Activated CD4-positive, alpha-beta T cell treated with anti-CD3 and anti-CD28 coated beads, Interleukin-2, amount 10 ng/mL, durations not matched to agents 24 days and 14 days (primary cell): ENCODE measurements at regions not wholly inside any gene's neighbourhood (a gene's known extent, or its start where the extent isn't known, plus 50 kb on each side); places are given as distances from the start of the nearest gene placed in this dataset.

ENCODE experiments used
- DNase-seq: peaks from one replicate; pipeline ENCODE4 v3.0.0; 2022
- H3K27ac Mint-ChIP-seq: one replicate; pipeline ENCODE4 v1.8.0; 2022; ENCODE audit warnings: mild to moderate bottlenecking, mixed read lengths
- H3K27me3 Mint-ChIP-seq: one replicate; pipeline ENCODE4 v1.8.0; 2022; ENCODE audit warnings: mixed read lengths
- H3K36me3 Mint-ChIP-seq: one replicate; pipeline ENCODE4 v1.8.0; 2022; ENCODE audit warnings: low read depth, mild to moderate bottlenecking, mixed read lengths
- H3K4me1 Mint-ChIP-seq: one replicate; pipeline ENCODE4 v1.8.0; 2021; ENCODE audit warnings: mixed read lengths
- H3K4me3 Mint-ChIP-seq: one replicate; pipeline ENCODE4 v1.8.0; 2022; ENCODE audit warnings: mild to moderate bottlenecking, moderate library complexity, mixed read lengths
- H3K9me3 Mint-ChIP-seq: one replicate; pipeline ENCODE4 v1.8.0; 2021; ENCODE audit warnings: mixed read lengths
- intact Hi-C: fragments of 100-400 bp; cut with micrococcal nuclease; formaldehyde crosslinking; loops from one replicate; pipeline ENCODE4 v1.15.1; 2023

GRCh38 chr7:26553582-26553981 lies 261.9 kb downstream of the SNX10 start:
- no peaks in the 10 kb centered on the region for H3K4me1 Mint-ChIP-seq
- DNase-seq, result no peak
- no peaks in the 10 kb centered on the region for H3K9me3 Mint-ChIP-seq
- no peak overlapping the region for H3K4me3 Mint-ChIP-seq
- H3K27me3 Mint-ChIP-seq, result peaks cover 13% of the 10 kb centered on the region
- H3K36me3 Mint-ChIP-seq, result no peaks in the 10 kb centered on the region
- intact Hi-C loops, result no loop called here
- H3K27ac Mint-ChIP-seq, result no peak overlapping the region

GRCh38 chr7:26554952-26555351 lies 263.3 kb downstream of the SNX10 start:
- DNase-seq, result no peak
- peaks cover 13% of the 10 kb centered on the region for H3K27me3 Mint-ChIP-seq
- no peak overlapping the region for H3K4me3 Mint-ChIP-seq
- intact Hi-C loops, result no loop called here
- H3K27ac Mint-ChIP-seq, result no peak overlapping the region
- H3K36me3 Mint-ChIP-seq, result no peaks in the 10 kb centered on the region
- H3K4me1 Mint-ChIP-seq, result no peaks in the 10 kb centered on the region
- no peaks in the 10 kb centered on the region for H3K9me3 Mint-ChIP-seq

DNA sequence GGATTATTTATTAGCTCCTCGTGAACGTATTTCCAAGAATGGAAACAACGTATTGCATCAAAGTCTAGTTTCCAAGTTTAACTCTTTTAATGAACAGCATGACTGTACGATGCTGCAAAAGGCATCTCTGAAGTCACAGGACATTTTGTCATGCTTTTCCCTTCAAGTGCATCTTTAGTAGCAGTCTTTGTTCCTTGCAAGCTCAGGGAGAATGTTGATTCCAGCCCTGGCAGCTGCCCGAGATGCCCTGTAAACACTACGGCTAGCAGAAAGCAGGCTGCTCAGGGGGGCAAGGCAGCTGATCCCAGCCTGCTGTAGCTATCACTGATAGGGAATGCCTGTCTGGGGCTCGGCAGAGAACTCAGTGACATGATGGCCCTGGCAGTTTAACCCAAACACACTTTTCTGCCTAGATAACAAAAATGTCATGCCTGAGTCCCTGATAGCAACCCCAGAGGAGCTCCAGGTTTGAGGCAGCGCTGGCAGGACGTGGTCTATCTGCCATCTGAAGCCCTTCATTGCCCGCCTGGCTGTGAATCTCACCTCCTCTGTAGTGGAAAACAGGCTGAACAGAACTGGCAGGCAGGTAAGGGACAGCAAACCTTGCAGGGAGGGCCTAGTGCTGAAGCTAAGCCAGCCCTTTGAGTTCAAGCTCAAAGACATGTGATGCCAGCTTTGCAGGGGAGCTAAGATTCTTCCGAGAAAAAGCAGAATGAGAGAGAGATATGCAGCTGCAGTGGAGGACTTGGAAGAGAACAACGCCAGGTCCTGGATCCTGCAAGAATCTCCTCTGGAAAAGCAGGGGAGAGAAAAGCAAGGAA lies 264.6 kb downstream of the SNX10 start:
- H3K9me3 Mint-ChIP-seq, result no peaks in the 10 kb centered on the region
- H3K27me3 Mint-ChIP-seq, result peaks cover 13% of the 10 kb centered on the region
- no peak overlapping the region for H3K27ac Mint-ChIP-seq
- no peaks in the 10 kb centered on the region for H3K4me1 Mint-ChIP-seq
- intact Hi-C loops, result no loop called here
- DNase-seq, result no peak
- H3K4me3 Mint-ChIP-seq, result no peak overlapping the region
- no peaks in the 10 kb centered on the region for H3K36me3 Mint-ChIP-seq

DNA sequence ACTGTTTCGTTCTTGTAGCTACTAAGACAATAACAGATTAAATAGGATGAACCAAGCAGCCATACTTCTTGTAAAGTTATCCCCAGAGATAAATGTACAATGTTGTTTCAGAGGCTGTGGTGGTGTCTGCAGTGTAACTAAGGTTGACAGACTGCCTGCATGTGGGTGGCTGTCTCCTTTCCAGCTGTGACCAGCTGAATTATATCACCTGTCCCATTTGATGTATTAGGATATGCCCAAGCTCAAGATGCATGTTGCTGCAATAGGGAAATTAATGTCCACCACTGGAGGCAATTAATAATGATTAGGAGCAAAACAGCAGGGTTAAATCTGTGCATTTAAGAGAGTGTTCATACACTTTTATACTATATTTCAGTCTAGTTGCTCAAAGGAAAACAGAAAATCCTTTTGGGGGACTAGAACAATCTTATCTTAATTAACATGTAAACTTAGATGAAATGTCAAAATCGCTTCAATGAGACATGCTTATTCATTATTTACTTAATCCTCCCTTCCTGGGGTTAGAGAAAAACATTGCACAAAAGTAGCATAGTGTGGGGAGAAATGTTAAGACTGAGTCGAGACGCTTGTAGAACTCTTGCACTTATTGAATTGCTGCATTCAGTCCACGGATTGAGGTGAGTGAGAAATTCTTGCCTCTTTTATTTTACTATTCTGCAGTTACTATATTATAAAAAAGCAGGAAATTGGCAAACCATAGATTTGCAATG lies 269.0 kb downstream of the SNX10 start:
- H3K27ac Mint-ChIP-seq, result no peak overlapping the region
- intact Hi-C loops, result no loop called here
- no peaks in the 10 kb centered on the region for H3K36me3 Mint-ChIP-seq
- H3K9me3 Mint-ChIP-seq, result no peaks in the 10 kb centered on the region
- H3K4me1 Mint-ChIP-seq, result no peaks in the 10 kb centered on the region
- no peak overlapping the region for H3K4me3 Mint-ChIP-seq
- peaks cover 4% of the 10 kb centered on the region for H3K27me3 Mint-ChIP-seq
- no peak for DNase-seq

DNA sequence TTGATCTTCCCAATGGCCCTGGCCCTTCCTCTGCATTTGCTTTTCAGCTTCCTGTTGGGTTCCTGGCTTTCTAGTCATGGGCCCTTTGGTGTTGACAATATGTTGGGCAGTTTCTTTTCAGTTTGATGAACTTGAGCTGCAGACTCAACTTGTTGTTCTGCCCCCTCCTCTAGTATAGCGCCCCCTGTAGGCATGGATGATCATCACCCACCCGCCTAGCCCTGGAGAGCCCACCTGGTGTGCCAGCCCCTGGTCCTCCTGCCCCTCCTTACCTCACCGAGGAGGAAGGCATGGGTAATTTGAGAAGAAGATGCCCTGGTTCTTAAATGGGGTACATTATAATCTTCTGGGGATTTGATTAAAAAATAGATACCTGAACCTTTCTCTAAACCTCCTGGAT lies 271.2 kb downstream of the SNX10 start:
- Mint-ChIP-seq H3K4me3 (no peak overlapping the region), H3K27me3 (peaks cover 3% of the 10 kb centered on the region), H3K4me1 (no peaks in the 10 kb centered on the region), H3K27ac (no peak overlapping the region), H3K9me3 (no peaks in the 10 kb centered on the region), H3K36me3 (no peaks in the 10 kb centered on the region)
- intact Hi-C loops, result no loop called here
- no peak for DNase-seq

GRCh38 chr7:26563406-26563805 lies 271.7 kb downstream of the SNX10 start:
- Mint-ChIP-seq H3K27ac (no peak overlapping the region), H3K4me1 (no peaks in the 10 kb centered on the region), H3K36me3 (no peaks in the 10 kb centered on the region), H3K27me3 (peaks cover 3% of the 10 kb centered on the region), H3K4me3 (no peak overlapping the region), H3K9me3 (no peaks in the 10 kb centered on the region)
- no peak for DNase-seq
- intact Hi-C loops, result no loop called here

- Mint-ChIP-seq H3K4me1 (no peaks in the 10 kb centered on the region), H3K27ac (no peak overlapping the region)
Measured at GRCh38 chr7:26567266-26567665, 275.6 kb downstream of the SNX10 start.

GRCh38 chr7:26574476-26574875 lies 282.8 kb downstream of the SNX10 start:
- H3K9me3 Mint-ChIP-seq, result no peaks in the 10 kb centered on the region
- DNase-seq, result no peak
- H3K36me3 Mint-ChIP-seq, result no peaks in the 10 kb centered on the region
- peaks cover 14% of the 10 kb centered on the region for H3K27me3 Mint-ChIP-seq
- no peak overlapping the region for H3K27ac Mint-ChIP-seq
- H3K4me3 Mint-ChIP-seq, result no peak overlapping the region
- intact Hi-C loops, result no loop called here
- no peaks in the 10 kb centered on the region for H3K4me1 Mint-ChIP-seq

More at GRCh38 chr7:26567266-26567665, 275.6 kb downstream of the SNX10 start:
- Mint-ChIP-seq H3K9me3 (no peaks in the 10 kb centered on the region), H3K36me3 (no peaks in the 10 kb centered on the region), H3K4me3 (no peak overlapping the region), H3K27me3 (peaks cover 6% of the 10 kb centered on the region)
- intact Hi-C loops, result no loop called here
- no peak for DNase-seq

GRCh38 chr7:26580064-26580591 lies 284.3 kb downstream of the SKAP2 start:
- H3K27me3 Mint-ChIP-seq, result peaks cover 18% of the 10 kb centered on the region
- no peaks in the 10 kb centered on the region for H3K36me3 Mint-ChIP-seq
- no peak overlapping the region for H3K27ac Mint-ChIP-seq
- no peaks in the 10 kb centered on the region for H3K4me1 Mint-ChIP-seq
- no peak overlapping the region for H3K4me3 Mint-ChIP-seq
- no peaks in the 10 kb centered on the region for H3K9me3 Mint-ChIP-seq
- no peak for DNase-seq
- intact Hi-C loops, result no loop called here

GRCh38 chr7:26580711-26581110 lies 283.7 kb downstream of the SKAP2 start:
- no peak overlapping the region for H3K4me3 Mint-ChIP-seq
- H3K27ac Mint-ChIP-seq, result no peak overlapping the region
- H3K27me3 Mint-ChIP-seq, result peaks cover 18% of the 10 kb centered on the region
- no peaks in the 10 kb centered on the region for H3K36me3 Mint-ChIP-seq
- no peaks in the 10 kb centered on the region for H3K4me1 Mint-ChIP-seq
- intact Hi-C loops, result no loop called here
- H3K9me3 Mint-ChIP-seq, result no peaks in the 10 kb centered on the region
- DNase-seq, result no peak

DNA sequence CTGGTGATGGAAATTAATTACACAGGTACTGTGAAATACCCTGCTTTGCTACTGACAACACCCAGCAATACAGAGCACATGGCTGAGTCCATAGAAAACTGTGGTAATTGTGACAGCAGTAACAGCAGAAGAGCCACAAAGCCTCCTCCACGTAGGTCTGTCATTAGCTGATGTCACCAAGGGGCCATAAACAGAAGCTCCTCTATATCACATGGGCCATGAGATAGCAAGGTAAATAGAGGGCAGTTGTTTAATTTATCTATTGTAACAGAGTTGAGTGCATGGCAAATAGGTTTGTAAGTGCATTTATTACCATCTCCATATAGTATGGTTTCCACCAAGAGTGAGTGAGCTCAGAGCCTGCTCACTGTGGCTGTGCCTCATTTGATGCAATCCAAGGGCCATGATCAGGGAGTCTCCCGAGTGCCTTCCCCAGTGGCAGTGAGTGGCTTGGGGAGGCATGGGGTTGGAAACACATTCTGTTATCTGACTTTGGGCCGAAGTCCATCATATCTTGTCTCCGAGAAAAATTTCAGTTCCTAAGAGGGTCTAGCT lies 281.2 kb downstream of the SKAP2 start:
- no peak for DNase-seq
- H3K27ac Mint-ChIP-seq, result no peak overlapping the region
- H3K4me1 Mint-ChIP-seq, result no peaks in the 10 kb centered on the region
- intact Hi-C loops, result no loop called here
- no peaks in the 10 kb centered on the region for H3K9me3 Mint-ChIP-seq
- H3K4me3 Mint-ChIP-seq, result no peak overlapping the region
- peaks cover 14% of the 10 kb centered on the region for H3K27me3 Mint-ChIP-seq
- H3K36me3 Mint-ChIP-seq, result no peaks in the 10 kb centered on the region

DNA sequence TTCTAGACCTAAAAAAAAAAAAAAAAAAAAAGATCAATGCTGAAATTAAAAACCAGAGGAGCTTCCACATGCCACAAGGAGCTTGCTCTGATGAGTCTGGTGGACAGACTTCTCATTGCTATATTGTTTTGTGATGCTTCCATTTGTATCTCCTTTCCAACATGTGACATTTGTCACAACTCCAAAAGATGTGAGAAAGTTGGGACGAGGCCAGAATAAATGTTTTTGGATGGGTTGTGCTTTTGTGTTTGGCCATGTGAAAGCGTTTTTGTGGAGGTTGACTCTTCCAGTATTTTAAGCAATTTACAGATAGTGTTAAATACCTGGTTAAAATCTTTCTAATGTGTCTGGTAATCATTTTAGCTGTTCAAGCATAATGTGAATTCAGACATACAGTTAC lies 280.1 kb downstream of the SKAP2 start:
- H3K4me1 Mint-ChIP-seq, result no peaks in the 10 kb centered on the region
- no peak for DNase-seq
- H3K4me3 Mint-ChIP-seq, result no peak overlapping the region
- H3K27ac Mint-ChIP-seq, result no peak overlapping the region
- H3K27me3 Mint-ChIP-seq, result peaks cover 15% of the 10 kb centered on the region
- intact Hi-C loops, result no loop called here
- no peaks in the 10 kb centered on the region for H3K9me3 Mint-ChIP-seq
- no peaks in the 10 kb centered on the region for H3K36me3 Mint-ChIP-seq

GRCh38 chr7:26584987-26585665 lies 279.3 kb downstream of the SKAP2 start:
- intact Hi-C loops, result no loop called here
- peaks cover 15% of the 10 kb centered on the region for H3K27me3 Mint-ChIP-seq
- H3K4me3 Mint-ChIP-seq, result no peak overlapping the region
- H3K9me3 Mint-ChIP-seq, result no peaks in the 10 kb centered on the region
- no peak for DNase-seq
- no peak overlapping the region for H3K27ac Mint-ChIP-seq
- H3K36me3 Mint-ChIP-seq, result no peaks in the 10 kb centered on the region
- H3K4me1 Mint-ChIP-seq, result no peaks in the 10 kb centered on the region

DNA sequence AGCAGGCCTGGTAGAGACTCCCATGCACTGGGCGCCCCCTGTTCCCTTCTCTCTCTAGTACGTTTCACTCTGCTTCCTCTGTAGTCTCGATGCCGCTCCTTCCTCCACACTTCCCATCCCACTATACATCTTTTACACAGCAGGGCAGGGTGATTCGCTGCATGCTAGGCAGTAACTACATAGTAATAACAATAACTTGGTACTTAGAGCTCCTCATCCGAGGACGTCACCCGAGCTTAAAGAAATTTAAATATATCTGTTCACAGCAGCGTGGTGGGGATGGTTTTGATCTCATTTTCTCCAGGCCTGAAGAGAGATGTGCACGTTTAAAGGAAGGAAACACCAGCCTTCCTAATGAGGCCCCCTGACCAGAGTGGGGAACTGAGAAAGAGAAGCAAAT lies 276.9 kb downstream of the SKAP2 start:
- H3K27me3 Mint-ChIP-seq, result peaks cover 14% of the 10 kb centered on the region
- intact Hi-C loops, result no loop called here
- H3K9me3 Mint-ChIP-seq, result no peaks in the 10 kb centered on the region
- no peak for DNase-seq
- H3K4me1 Mint-ChIP-seq, result no peaks in the 10 kb centered on the region
- no peaks in the 10 kb centered on the region for H3K36me3 Mint-ChIP-seq
- H3K27ac Mint-ChIP-seq, result no peak overlapping the region
- no peak overlapping the region for H3K4me3 Mint-ChIP-seq
